H1 (cell line): ENCODE measurements at regions not wholly inside any gene's neighbourhood (a gene's known extent, or its start where the extent isn't known, plus 50 kb on each side); places are given as distances from the start of the nearest gene placed in this dataset.

Experiments used
- CTCF ChIA-PET: fragments of 300-600 bp; sonication (Branson Sonifier 250); formaldehyde crosslinking; loops from one replicate; lab custom pipeline; 2021; ENCODE audit not compliant: partially characterized antibody; lab: Charles Lee
- POLR2A ChIA-PET: fragments of 300-600 bp; sonication (Branson Sonifier 250); formaldehyde crosslinking; loops from one replicate; lab custom pipeline; 2021; ENCODE audit warnings: inconsistent platforms; ENCODE audit not compliant: partially characterized antibody; lab: Charles Lee
- DNase-seq, 2 experiments: peaks; one replicate each; pipeline versions ENCODE4 v3.0.0 to v3.0.0-alpha.2; 2010 to 2022; ENCODE audit warnings: low spot score in 2 of 2, low read depth in 1 of 2, mixed read lengths in 1 of 2
- FAIRE-seq: peaks from 2 replicates; lab custom pipeline; 2011; peaks lifted over from hg19 to GRCh38; lab: Jason Lieb, UNC
- H2AFZ ChIP-seq: 2 replicates; pipeline ENCODE4 v1.8.1; 2012; ENCODE audit warnings: low read length, inconsistent platforms
- H2AK5ac ChIP-seq: 2 replicates; pipeline ENCODE4 v1.6.1; 2013; ENCODE audit warnings: low read depth, low read length
- H2BK120ac ChIP-seq: replicated peaks from 2 replicates; pipeline ENCODE3; 2013; ENCODE audit warnings: low read depth, low read length, inconsistent platforms
- H2BK12ac ChIP-seq: 2 replicates; pipeline ENCODE4 v1.6.1; 2013; ENCODE audit warnings: low read depth, low read length
- H2BK15ac ChIP-seq: 2 replicates; pipeline ENCODE4 v1.6.1; 2013; ENCODE audit warnings: low read length
- H2BK20ac ChIP-seq: 2 replicates; pipeline ENCODE4 v1.6.1; 2013; ENCODE audit warnings: low read length
- H2BK5ac ChIP-seq: 2 replicates; pipeline ENCODE4 v1.6.1; 2013; ENCODE audit warnings: low read depth, low read length
- H3K14ac ChIP-seq: 2 replicates; pipeline ENCODE4 v1.6.1; 2013; ENCODE audit warnings: inconsistent platforms; ENCODE audit not compliant: insufficient read length
- H3K18ac ChIP-seq: 2 replicates; pipeline ENCODE4 v1.6.1; 2013; ENCODE audit warnings: low read length; ENCODE audit errors: extremely low read depth
- H3K23ac ChIP-seq: 2 replicates; pipeline ENCODE4 v1.6.1; 2013; ENCODE audit warnings: inconsistent platforms; ENCODE audit not compliant: insufficient read length
- H3K23me2 ChIP-seq: 2 replicates; pipeline ENCODE4 v1.6.1; 2013; ENCODE audit warnings: low read depth, low read length
- H3K27ac ChIP-seq: 2 replicates; pipeline ENCODE4 v1.6.1; 2011; ENCODE audit warnings: low read depth, low read length, inconsistent platforms
- H3K27me3 ChIP-seq, 4 experiments: replicated peaks in 1 of 4; 1 replicate in 1 of 4; 2 replicates in 3 of 4; pipeline versions ENCODE4 v1.6.1 to v1.8.1; 2011 to 2013; ENCODE audit warnings: low read length in 3 of 4, mild to moderate bottlenecking in 3 of 4, inconsistent platforms in 2 of 4, mixed read lengths in 2 of 4, moderate library complexity in 1 of 4; ENCODE audit not compliant: control insufficient read depth in 3 of 4, insufficient read depth in 3 of 4; ENCODE audit errors: extremely low read depth in 1 of 4
- H3K36me3 ChIP-seq, 4 experiments: 2 replicates each; pipeline versions ENCODE4 v1.6.1 to v1.8.1; 2011 to 2013; ENCODE audit warnings: mild to moderate bottlenecking in 4 of 4, low read length in 3 of 4, moderate library complexity in 2 of 4, control low read depth in 1 of 4, inconsistent platforms in 1 of 4; ENCODE audit not compliant: insufficient read depth in 4 of 4, control insufficient read depth in 2 of 4
- H3K4ac ChIP-seq: replicated peaks from 2 replicates; pipeline ENCODE3; 2013; ENCODE audit warnings: low read length, low read depth, mixed read lengths, inconsistent platforms; ENCODE audit not compliant: insufficient read length
- H3K4me1 ChIP-seq, 4 experiments: replicated peaks in 1 of 4; 1 replicate in 1 of 4; 2 replicates in 3 of 4; pipeline versions ENCODE4 v1.6.1 to v1.8.1; 2011 to 2013; ENCODE audit warnings: low read length in 3 of 4, inconsistent platforms in 2 of 4, mixed read lengths in 1 of 4; ENCODE audit not compliant: insufficient read depth in 4 of 4, control insufficient read depth in 3 of 4
- H3K4me2 ChIP-seq, 2 experiments: 2 replicates each; pipeline versions ENCODE4 v1.6.1 to v1.8.1; 2011 to 2013; ENCODE audit warnings: low read depth in 2 of 2, low read length in 2 of 2, control low read depth in 1 of 2, inconsistent platforms in 1 of 2, mild to moderate bottlenecking in 1 of 2; ENCODE audit not compliant: insufficient read depth in 1 of 2
- H3K4me3 ChIP-seq, 4 experiments: fragments of 200-600, 300-600 bp in 1 of 4; sonication (generic), shearing (Covaris generic), sonication (Bioruptor Twin) in 1 of 4; 2 replicates each; pipeline versions ENCODE4 v1.5.1 to v1.8.1; 2011 to 2016; ENCODE audit warnings: low read length in 4 of 4, low read depth in 3 of 4, control low read depth in 2 of 4, inconsistent platforms in 2 of 4, mild to moderate bottlenecking in 2 of 4, mixed read lengths in 1 of 4, moderate library complexity in 1 of 4; ENCODE audit not compliant: insufficient read depth in 2 of 4; ENCODE audit errors: extremely low read depth in 1 of 4
- H3K56ac ChIP-seq: replicated peaks from 2 replicates; pipeline ENCODE3; 2013; ENCODE audit warnings: low read depth, mild to moderate bottlenecking, mixed read lengths, low read length, inconsistent platforms; ENCODE audit not compliant: insufficient read length
- H3K79me1 ChIP-seq: 2 replicates; pipeline ENCODE4 v1.6.1; 2013; ENCODE audit warnings: low read depth, low read length, control low read depth
- H3K79me2 ChIP-seq, 2 experiments: 2 replicates each; pipeline versions ENCODE4 v1.6.1 to v1.8.1; 2012 to 2013; ENCODE audit warnings: low read length in 2 of 2, mild to moderate bottlenecking in 2 of 2, inconsistent platforms in 1 of 2; ENCODE audit not compliant: insufficient read depth in 2 of 2, control insufficient read depth in 1 of 2
- H3K9ac ChIP-seq, 4 experiments: replicated peaks in 1 of 4; 1 replicate in 1 of 4; 2 replicates in 3 of 4; pipeline versions ENCODE4 v1.6.1 to v1.8.1; 2011 to 2013; ENCODE audit warnings: low read depth in 3 of 4, low read length in 3 of 4, control low read depth in 2 of 4, mild to moderate bottlenecking in 2 of 4, moderate library complexity in 2 of 4, inconsistent platforms in 1 of 4; ENCODE audit errors: extremely low read depth in 1 of 4
- H3K9me3 ChIP-seq, 2 experiments: 2 replicates each; pipeline versions ENCODE4 v1.6.1 to v1.8.1; 2012 to 2013; ENCODE audit warnings: mild to moderate bottlenecking in 2 of 2, moderate library complexity in 2 of 2, control low read depth in 1 of 2, inconsistent platforms in 1 of 2, low read depth in 1 of 2, low read length in 1 of 2, mixed read lengths in 1 of 2; ENCODE audit not compliant: insufficient read depth in 2 of 2
- H4K20me1 ChIP-seq, 2 experiments: replicated peaks in 1 of 2; 2 replicates each; pipeline versions ENCODE3 to v1.8.1; 2011 to 2013; ENCODE audit warnings: inconsistent platforms in 2 of 2, low read length in 2 of 2, mild to moderate bottlenecking in 1 of 2; ENCODE audit not compliant: insufficient read depth in 2 of 2, control insufficient read depth in 1 of 2
- H4K5ac ChIP-seq: 2 replicates; pipeline ENCODE4 v1.6.1; 2013; ENCODE audit warnings: low read length, low read depth, mixed read lengths, inconsistent platforms; ENCODE audit not compliant: insufficient read length
- H4K8ac ChIP-seq: 2 replicates; pipeline ENCODE4 v1.8.0; 2013; ENCODE audit warnings: mild to moderate bottlenecking, moderate library complexity, low read length, inconsistent platforms; ENCODE audit not compliant: insufficient read depth; ENCODE audit errors: extremely low read depth
- H4K91ac ChIP-seq: replicated peaks from 2 replicates; pipeline ENCODE3; 2013; ENCODE audit warnings: low read length, mixed read lengths, inconsistent platforms; ENCODE audit not compliant: insufficient read length
- CEBPB ChIP-seq: IDR thresholded peaks from 2 replicates; pipeline ENCODE4 v1.6.1; 2012; ENCODE audit warnings: low read depth, low read length
- GTF2F1 ChIP-seq: IDR thresholded peaks from 2 replicates; pipeline ENCODE4 v1.6.1; 2012; ENCODE audit warnings: low read depth, low read length, improper control_type of control experiment, borderline replicate concordance
- HDAC6 ChIP-seq: IDR thresholded peaks from one replicate; pipeline ENCODE4 v1.7.1; 2012; ENCODE audit warnings: low read depth, mild to moderate bottlenecking, inconsistent platforms, low read length, moderate library complexity
- KDM5A ChIP-seq: fragments of 200-600 bp; IDR thresholded peaks from 2 replicates; pipeline ENCODE4 v1.7.1; 2012; ENCODE audit warnings: mild to moderate bottlenecking, low read length, inconsistent platforms, mixed read lengths
- NANOG ChIP-seq: IDR thresholded peaks from 2 replicates; pipeline ENCODE4 v1.6.1; 2011; ENCODE audit warnings: low read length, low read depth, mild to moderate bottlenecking, inconsistent platforms; ENCODE audit not compliant: insufficient read depth, poor library complexity, severe bottlenecking
- PHF8 ChIP-seq: fragments of 200-600 bp; sonication (generic); conservative IDR thresholded peaks from 2 replicates; pipeline ENCODE4 v1.7.1; 2012; ENCODE audit warnings: low read depth, mild to moderate bottlenecking, inconsistent platforms, low read length, moderate library complexity
- POLR2A ChIP-seq, 2 experiments: IDR thresholded peaks; 1 replicate in 1 of 2; 2 replicates in 1 of 2; pipeline ENCODE4 v1.6.1; 2011; ENCODE audit warnings: low read depth in 2 of 2, low read length in 2 of 2, mild to moderate bottlenecking in 2 of 2; ENCODE audit errors: control extremely low read depth in 1 of 2
- POLR2AphosphoS5 ChIP-seq: IDR thresholded peaks from 2 replicates; pipeline ENCODE4 v1.6.1; 2011; ENCODE audit warnings: low read depth, low read length
- RBBP5 ChIP-seq: IDR thresholded peaks from 2 replicates; pipeline ENCODE4 v1.7.1; 2012; ENCODE audit warnings: low read depth, mild to moderate bottlenecking, inconsistent platforms, low read length, moderate library complexity, borderline replicate concordance
- RFX5 ChIP-seq: IDR thresholded peaks from 2 replicates; pipeline ENCODE4 v1.6.1; 2011; ENCODE audit warnings: low read depth, low read length, improper control_type of control experiment, borderline replicate concordance
- SIN3A ChIP-seq, 2 experiments: IDR thresholded peaks in 1 of 2; conservative IDR thresholded peaks in 1 of 2; 2 replicates each; pipeline ENCODE4 v1.6.1; 2011 to 2012; ENCODE audit warnings: low read length in 2 of 2, improper control_type of control experiment in 1 of 2, low read depth in 1 of 2, mild to moderate bottlenecking in 1 of 2
- TAF7 ChIP-seq: optimal IDR thresholded peaks from 2 replicates; pipeline ENCODE3; 2011; ENCODE audit warnings: low read depth, mild to moderate bottlenecking, inconsistent platforms, low read length, moderate library complexity, borderline replicate concordance
- USF2 ChIP-seq: IDR thresholded peaks from 2 replicates; pipeline ENCODE4 v1.6.1; 2011; ENCODE audit warnings: low read length, improper control_type of control experiment
- TF ChIP-seq, protein P1 (sequence below): IDR thresholded peaks from 2 replicates; pipeline ENCODE4 v1.6.1; 2011; ENCODE audit warnings: low read depth, mild to moderate bottlenecking, low read length; ENCODE audit not compliant: insufficient read depth

GRCh38 chr2:190121305-190121704 lies 58.8 kb upstream of the MSTN start:
- Histone ChIP-seq H3K14ac (no peak overlapping the region), H2BK12ac (no peak overlapping the region), H4K20me1 (no peaks in the 10 kb centered on the region), H4K91ac (no peak overlapping the region), H3K9me3 (no peaks in the 10 kb centered on the region), H3K79me1 (no peaks in the 10 kb centered on the region), H3K4me1 (peaks cover 2 to 9% (median 4%) of the 10 kb centered on the region in 4 experiments; a peak in 5 of 7 replicates), H3K79me2 (no peaks in the 10 kb centered on the region), H3K4ac (no peak overlapping the region), H3K27ac (no peak overlapping the region), H3K23me2 (0 out of 2 replicates have a peak, but pooled peaks cover 2% of the 10 kb centered on the region), H4K5ac (no peak overlapping the region), H2BK20ac (no peak overlapping the region), H2BK5ac (no peak overlapping the region), H2BK120ac (no peak overlapping the region), H3K36me3 (no peaks in the 10 kb centered on the region), H2BK15ac (no peak overlapping the region), H3K56ac (no peak overlapping the region), H3K4me2 (no peak overlapping the region), H3K9ac (no peak overlapping the region), H3K27me3 (no peaks in the 10 kb centered on the region), H3K18ac (no peak overlapping the region), H3K4me3 (no peak overlapping the region), H4K8ac (no peak overlapping the region), H3K23ac (no peak overlapping the region), H2AFZ (no peak overlapping the region), H2AK5ac (no peak overlapping the region)
- DNase-seq (no peak), FAIRE-seq (no peak)
- CTCF ChIA-PET, result interaction anchor here (0.6 to 2.2 kb wide), 14 partner anchors 10 to 97 kb away, joined by 3 to 9 read pairs (median 3); no protein-coding TSS in a partner anchor
- POLR2A ChIA-PET, result no interaction called here
- TF ChIP-seq POLR2AphosphoS5 (no peak), TAF7 (no peak), CEBPB (no peak), RFX5 (no peak), SIN3A (conservative IDR thresholded peaks at IDR 0.05 in 1 of 2, IDR thresholded peaks at IDR 0.05 in 1 of 2; ENCODE audit: low read depth in 1 of 2, low read length in 2 of 2) (no peak), GTF2F1 (no peak), KDM5A (no peak), PHF8 (no peak), USF2 (no peak), NANOG (no peak), RBBP5 (no peak), HDAC6 (no peak), POLR2A (IDR thresholded peaks at IDR 0.05; ENCODE audit: control extremely low read depth in 1 of 2, low read depth in 2 of 2, low read length in 2 of 2) (no peak)
- TF ChIP-seq, protein P1, sequence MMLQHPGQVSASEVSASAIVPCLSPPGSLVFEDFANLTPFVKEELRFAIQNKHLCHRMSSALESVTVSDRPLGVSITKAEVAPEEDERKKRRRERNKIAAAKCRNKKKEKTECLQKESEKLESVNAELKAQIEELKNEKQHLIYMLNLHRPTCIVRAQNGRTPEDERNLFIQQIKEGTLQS, result no peak
